NCI-H2227 (cell line): ENCODE measurements at regions not wholly inside any gene's neighbourhood (a gene's known extent, or its start where the extent isn't known, plus 50 kb on each side); places are given as distances from the start of the nearest gene placed in this dataset.
"Not testable (repeated sequence)": the region's sequence is repeated elsewhere in the genome, so short reads cannot be mapped to it uniquely, and the experiment has no call there.

Source experiments
- DNase-seq: peaks from one replicate; lab custom pipeline; 2025; ENCODE audit not compliant: unreplicated experiment; lab: John Stamatoyannopoulos, UW

DNA sequence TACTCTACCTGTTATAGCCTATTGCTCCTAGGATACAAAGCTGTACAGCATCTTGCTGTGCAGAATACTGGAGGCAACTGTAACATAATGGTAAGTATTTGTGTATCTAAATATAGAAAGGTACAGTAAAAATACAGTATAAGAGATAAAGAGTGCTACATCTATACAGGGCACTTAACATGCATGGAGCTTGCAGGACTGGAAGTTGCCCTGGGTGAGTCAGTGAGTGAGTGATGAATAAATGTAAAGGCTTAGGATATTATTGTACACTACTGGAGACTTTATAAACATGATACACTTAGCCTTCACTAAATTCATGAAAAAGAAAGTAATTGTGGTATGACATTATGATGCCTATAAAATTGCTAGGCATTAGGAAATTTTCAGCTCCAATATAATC is 65.5 kb upstream of the OSMR start:
- no peak for DNase-seq

GRCh38 chr5:38780945-38781344 is 64.9 kb upstream of the OSMR start:
- DNase-seq = no peak

GRCh38 chr5:38782180-38782835 is 63.5 kb upstream of the OSMR start:
- DNase-seq = no peak

DNA sequence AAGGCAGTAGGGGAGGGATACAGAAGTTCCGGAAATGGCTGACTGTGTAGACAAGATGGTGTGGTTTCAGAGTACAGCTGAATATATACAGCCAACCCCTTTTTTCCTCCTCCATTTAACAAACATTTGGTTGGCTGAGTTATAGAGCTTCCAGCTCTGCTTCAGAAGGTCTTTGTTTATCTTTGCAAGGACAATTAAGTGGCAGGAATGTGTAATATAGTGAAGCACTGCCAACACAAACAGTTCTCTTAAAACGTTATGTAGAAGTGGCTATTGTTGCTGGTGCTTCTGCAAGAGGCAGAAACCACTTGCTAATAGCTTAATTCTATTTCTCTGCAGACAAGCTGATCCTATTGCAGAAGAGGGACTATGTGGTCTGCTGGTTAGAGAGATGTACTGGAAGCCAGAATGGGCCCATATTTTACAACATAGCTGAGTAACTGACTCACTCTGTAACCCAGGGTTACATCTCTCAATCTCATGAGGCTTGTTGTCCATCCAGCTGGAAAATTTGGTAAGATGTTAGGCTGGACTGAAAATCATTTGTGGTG is 62.7 kb upstream of the OSMR start:
- DNase-seq = no peak

DNA sequence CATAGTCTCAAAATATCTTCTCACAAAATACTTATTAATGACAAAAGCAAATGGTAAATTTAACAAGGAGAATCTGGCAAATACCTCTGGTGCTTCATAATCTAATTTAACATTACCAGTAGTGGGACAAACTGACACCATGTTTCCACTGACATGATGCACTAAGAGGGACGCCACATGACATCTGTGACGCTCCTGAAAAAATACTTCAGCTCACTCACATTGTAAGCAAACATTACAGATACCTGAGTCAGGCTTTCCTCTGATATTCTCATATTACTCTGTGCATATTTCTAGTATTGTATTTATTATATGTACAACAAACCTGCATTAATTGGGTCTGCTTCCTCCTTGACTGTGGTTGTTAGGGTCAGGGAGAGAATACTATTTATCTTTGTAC is 56.7 kb upstream of the OSMR start:
- no peak for DNase-seq

- no peak for DNase-seq
Measured at GRCh38 chr5:38789777-38790176, 56.0 kb upstream of the OSMR start.

DNA sequence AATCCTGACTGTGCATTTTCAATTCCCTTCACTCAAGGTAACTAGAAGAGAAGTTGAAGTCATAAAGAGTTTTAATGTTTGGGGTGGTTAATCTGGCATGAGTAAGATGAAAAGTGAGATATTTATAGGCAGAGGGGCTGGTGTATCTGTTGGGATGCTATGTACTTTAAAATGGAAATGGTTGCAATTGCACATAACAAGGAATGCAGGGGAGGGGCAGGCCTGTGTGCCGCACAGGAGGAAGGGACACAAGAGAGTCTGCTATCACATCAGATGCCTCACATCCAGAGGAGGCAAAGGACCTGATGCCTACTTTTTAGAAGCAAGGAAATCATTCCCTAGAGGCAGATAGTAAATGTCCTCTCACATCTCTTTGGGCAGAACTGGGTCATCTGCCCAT is 55.5 kb upstream of the OSMR start:
- no peak for DNase-seq

- no peak for DNase-seq
Measured at GRCh38 chr5:38790891-38791290, 54.9 kb upstream of the OSMR start.

- DNase-seq = no peak
Measured at GRCh38 chr5:38793099-38793498, 52.7 kb upstream of the OSMR start.

- DNase-seq = not testable (repeated sequence)
Measured at GRCh38 chr5:38794037-38794436, 51.8 kb upstream of the OSMR start.

DNA sequence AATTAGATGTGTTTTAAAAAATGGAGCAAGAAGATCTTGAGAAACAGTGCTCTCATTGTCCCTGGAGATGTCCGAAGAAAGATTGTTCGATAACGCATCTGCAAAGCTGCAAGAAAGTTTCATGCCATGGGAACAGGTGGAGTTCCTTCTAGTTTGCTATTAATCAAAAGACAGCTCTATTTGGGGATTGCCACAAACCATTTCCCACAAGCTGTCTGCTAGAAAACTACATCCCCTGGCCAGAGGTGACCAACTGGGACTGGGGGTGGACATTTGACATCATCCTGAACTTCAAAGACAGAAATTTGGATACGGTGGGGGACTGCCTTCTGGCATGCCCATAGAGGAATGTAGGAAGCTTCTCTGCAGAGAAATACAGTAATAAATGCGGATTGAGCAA is 50.8 kb upstream of the OSMR start:
- DNase-seq = no peak

DNA sequence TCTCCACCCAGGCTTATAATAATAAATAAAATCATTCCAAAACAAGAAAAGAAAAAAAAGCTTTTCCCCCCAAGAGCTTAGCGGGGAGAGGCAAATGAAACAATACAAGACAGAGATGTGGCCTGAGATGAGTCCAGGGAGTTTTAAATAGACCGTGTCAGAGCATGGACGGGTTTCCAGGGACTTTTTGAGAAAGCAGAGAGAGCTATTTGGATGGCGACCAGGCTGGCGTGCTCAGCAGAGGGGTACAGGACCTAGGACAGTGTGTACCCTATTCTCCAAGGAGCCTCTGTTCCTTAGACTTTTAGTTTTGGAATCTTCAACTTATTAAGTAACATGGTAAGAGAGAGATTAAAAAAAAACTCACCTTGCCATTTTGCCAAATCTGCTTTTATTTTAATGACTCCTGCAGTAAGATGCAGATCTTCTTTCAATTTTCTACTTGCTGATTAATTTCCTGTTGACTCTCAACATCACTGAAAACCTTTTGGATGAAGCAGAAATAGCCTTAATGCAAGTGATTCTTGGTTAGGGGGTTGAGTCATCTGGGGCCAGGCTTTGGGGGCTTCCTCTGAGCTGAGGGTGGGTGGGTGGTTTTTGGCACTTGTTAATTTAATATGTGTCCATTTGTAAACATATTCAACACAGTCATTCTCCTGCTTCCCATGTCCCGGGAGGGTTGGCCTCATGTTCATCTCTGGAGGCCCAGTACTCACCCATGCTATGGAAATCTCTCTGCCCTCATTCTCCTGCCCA is 49.6 kb upstream of the OSMR start:
- no peak for DNase-seq
